CD4-positive, alpha-beta T cell treated with Interferon gamma for 1 hour (primary cell): ENCODE measurements at regions not wholly inside any gene's neighbourhood (a gene's known extent, or its start where the extent isn't known, plus 50 kb on each side); places are given as distances from the start of the nearest gene placed in this dataset.

Source experiments
- DNase-seq: peaks from one replicate; pipeline ENCODE4 v3.0.0-alpha.2; 2020

DNA sequence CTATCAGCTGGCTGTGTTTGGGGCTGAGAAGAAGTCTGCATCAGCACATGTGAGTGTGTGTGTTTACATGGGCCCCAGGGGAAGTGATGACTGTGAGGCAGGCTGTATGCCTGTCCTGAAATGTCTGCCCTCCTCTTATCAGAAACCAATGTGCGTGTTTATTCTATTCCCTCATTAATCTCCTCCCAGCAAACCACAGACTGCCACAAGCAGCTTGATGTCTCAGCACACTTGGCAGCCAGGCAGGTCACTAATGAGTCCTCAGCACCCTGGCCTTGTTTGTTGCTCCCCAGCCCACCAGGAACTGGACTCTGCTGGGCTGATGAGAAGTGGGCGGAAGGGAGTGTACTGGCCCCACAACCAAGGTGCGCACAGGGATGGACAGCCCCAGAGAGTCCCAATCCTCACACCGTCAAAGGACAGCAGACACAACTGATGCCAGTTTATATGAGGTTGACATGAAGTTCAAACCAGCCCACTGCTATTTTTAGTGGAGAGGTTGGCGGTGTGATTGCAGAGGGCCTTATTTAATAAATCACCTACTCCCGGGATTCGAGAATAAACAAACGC lies 225.8 kb downstream of the ETS1 start:
- DNase-seq, result no peak

DNA sequence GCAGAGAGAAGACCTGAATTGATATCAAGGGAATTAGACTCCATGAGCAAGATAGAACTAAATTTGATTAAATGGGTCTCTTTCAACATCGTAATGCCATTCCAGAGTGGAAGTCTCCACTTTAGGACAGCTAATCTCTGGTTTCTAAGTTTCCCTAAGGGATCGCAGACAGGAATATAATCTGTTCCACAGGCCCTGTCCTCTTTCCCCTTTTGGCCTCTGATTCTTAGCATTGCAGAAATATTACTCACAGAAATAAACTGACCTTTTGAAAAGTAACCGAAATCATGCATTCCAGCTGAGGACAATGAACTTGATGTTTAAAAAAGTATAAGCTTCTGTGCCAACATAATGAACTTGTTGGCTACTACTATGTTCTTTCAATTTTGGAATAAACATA lies 227.8 kb downstream of the ETS1 start:
- no peak for DNase-seq

DNA sequence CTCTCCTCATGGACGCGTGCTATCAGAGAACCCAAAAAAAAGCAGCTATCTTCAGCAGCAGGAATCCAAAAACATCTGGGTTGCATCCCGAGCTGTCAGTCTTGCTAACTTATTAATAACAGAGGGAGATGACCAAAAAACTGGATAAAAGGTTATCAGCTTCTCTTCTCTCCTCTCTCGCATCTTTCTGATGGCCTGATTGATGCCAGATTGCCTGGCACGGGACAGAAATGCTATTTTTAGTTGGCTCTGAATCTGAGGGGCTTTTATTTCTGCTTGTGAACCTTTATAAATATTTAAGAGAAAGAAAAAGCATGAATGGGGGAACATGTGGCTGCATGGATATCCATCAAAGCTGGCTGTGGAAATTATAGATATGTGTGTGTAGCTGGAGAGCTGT lies 230.3 kb downstream of the ETS1 start:
- DNase-seq, result no peak

DNA sequence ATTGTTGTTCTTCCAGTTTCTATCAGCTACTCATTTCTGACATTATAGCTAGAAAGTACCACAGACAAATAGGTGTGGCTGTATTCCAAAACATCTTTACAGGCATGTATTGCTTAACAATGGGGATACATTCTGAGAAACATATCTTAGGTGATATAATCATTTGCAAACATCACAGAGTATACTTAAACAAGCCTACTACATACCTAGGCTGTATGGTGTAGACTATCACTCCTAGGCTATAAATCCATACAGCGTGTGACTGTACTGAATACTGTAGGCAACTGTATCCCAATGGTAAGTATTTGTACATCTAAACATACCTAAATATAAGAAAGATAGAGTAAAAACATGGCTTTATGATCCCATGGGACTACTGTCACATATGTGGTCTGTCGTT lies 231.8 kb downstream of the ETS1 start:
- DNase-seq, result no peak

DNA sequence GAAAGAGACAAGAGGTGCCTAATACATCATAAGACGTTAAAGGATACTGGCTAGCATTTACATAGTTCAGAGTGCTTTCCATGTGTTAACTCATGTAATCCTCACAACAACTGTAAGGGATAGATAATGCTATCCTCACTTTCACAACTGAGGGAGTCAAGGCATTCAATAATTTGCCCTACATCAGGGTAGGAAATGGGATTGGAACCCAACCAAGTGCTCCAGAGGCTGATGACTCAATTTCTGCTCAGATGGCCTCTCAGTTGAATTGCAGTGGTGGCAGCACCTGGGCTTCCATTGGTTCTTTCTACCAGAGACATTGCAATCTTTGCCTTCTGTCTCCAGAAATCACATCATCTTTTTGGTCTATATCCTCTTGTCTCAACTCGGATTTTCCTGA lies 232.9 kb downstream of the ETS1 start:
- no peak for DNase-seq

DNA sequence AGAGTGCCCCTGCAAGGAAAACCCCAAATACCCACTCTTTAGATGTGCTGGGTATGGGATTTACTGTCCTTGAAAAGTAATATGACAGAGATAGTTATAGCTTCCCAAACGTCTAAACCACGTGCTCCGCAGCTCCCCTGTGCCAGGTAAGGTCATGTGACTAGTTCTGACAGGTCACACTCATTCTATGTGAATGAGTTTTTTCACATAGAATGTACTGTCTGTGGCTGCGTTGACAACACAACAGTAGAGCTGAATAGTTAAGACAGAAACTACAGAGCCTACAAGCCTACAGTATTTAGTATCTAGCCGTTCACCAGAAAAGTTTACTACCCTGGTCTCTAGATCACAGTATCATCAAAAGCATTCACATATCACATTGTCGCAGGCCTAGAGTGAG lies 236.2 kb downstream of the ETS1 start:
- no peak for DNase-seq

DNA sequence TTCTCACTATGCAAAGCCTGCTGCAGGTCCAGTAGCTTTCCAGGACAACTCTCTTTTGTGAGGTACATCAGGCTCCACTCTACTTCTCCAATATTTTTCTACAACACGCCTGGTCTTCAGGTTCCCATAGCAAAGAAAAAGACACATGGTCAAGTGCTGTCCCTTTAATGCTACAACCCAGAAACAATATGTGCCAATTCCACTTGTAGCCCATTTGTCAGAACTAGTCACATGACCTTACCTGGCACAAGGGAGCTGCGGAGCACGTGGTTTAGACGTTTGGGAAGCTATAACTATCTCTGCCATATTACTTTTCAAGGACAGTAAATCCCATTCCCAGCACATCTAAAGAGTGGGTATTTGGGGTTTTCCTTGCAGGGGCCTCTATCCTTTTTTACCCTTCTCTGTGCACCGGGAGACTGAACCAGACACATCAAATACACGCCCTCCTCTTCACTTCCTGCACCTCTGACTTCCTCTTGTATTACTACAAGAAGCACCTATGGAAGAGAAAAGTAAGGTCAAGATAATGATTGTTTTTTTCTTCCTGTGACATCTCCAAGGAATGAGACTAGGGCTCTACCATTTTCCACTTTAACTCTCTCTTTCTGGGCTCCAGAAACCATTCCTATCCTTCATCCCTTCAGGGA lies 237.6 kb downstream of the ETS1 start:
- no peak for DNase-seq

DNA sequence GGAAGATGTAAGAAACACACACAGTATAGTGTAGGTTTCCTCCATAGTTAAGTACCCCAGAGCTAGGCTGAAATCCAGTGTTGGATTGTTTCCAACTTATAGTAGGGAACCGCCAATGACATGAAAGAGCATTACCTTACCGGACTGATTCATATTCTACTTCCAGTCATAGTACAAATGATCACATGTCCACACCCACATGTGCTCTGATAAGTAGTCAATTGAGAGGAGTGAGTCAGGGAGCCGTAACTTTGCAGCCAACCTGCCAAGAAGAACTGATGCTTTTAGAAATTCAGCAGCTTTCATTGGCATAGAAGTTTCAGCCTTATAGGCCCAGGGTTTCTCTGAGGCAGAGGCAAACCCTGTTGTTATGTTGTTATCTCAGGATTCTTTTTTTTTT lies 240.6 kb downstream of the ETS1 start:
- DNase-seq, result no peak

DNA sequence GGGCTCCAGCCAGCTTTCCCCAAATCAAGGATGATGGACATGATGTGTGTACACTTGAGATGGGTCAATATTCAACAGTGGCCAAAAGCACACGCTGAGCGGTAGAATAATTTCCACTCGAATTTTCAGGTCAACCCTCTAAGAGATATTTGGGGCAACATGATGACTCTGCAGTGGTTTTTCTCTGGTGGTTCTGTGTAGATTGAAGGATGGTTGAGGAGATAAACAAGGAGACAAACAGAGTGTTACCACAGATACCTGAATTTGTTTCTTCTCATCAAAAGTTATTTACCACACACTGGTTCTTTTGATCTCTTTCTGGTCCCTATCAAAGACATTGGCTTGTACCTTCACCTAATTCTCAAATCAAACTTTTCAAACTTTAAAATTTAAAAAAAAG lies 242.0 kb downstream of the ETS1 start:
- DNase-seq, result no peak

DNA sequence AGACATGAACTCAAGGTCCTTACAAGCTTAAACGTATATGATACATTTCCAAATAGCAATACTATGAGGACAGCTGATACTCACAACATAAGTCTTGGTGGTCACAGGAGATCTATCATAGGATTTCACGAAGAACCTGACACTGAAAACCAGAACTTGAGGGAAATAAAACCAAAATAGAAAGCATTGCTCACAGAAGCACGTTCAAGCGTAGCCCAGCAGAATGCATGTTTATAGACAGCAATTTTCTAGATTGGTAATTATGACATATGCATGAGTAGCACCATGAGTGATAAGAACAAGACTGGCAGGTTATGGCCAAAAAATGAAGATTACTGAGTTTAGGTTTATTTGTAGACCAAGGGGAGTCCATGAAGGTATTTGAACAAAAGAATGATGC lies 243.5 kb downstream of the ETS1 start:
- DNase-seq, result no peak

DNA sequence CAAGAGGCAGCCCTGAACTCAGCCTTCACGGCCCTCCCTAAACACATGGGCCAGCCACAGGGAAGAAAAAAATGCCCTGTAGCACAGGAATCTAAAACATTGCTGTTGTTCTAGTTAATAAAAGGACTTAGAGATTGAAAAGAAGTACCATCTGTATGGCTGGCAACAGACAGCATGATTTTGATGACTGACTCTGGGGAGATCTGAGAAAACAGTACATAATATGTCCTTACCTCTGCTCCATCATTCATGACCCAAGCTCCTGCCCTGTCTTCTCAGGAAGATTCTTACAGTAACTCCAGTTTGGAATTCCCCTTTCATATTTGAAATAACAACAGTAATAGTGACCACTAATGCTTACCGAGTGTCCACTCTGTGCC lies 244.2 kb downstream of the ETS1 start:
- DNase-seq, result no peak

DNA sequence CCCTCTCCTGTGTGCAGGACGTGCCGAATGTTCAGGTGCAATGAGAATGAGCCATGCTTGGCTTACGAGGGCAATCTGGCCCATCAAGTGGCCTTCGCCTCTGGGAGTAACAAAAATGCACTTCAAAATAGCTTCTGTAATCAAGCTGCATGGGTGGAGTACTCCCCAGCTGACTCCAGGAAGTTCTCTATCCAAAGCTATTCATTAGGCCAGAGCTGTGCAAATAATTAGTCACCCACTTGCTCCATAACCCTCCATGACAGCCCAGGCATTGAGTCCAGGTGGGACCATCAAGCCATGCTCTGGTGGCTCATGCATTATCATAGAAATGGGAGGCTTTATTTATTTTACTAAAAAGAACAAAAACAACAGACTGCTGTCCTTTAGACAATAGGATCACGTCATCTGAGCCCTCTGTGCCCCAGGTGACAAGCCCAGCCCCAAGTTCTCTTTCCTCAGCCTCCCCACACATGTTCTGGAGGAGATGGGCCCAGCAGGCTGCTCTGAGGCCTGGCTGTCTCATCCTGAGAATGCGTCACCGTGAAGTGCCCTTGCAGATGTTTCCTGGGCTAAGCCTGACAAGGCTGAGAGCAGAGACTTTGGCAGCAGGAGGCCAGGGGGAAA lies 244.7 kb downstream of the ETS1 start:
- DNase-seq, result peak; percentile 61

DNA sequence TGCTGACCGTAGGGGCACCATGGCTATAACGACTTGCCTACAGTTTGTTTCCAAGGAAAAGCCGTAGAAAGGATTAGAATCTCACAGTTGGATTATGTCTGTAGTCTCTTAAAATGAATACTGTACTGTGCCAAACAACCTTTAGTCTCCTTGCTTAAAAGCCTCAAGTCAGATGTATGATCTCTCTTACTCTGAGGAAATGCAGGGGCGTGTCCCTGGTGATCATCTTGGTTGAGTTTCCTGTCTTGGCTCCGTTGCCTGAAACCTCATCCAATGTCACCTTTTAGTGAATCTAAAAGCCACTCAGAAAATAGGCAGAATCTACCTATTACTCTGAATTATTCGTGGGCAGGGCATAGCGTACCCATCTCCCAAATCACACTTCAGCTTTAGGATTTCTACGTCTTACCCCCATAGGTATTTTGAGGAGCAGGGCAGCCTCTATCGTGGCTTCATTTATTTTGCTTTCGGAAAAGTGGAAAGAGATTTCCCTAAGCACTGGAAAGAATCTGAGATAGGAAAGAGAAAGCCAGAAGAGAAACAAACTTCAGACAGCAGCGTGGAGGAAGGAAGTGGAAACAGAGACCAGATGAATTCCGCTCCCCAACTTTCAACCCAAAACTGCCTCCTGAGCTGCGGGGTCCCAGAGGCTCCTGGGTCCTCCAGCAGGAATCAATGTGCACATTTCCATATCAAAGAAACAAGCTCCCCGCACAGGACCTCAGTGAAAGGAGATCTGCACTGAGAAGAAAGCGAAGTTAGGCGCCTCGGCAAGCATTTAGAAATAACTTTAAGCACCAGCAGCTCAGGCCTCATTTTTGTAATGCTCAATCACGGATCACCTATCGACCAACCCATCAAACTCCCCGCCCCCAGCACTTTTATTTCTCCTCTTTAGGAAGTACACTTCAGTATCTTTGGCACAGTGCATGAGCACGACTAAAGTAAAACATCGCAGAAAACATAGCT lies 245.8 kb downstream of the ETS1 start:
- DNase-seq, result peak; percentile 69

DNA sequence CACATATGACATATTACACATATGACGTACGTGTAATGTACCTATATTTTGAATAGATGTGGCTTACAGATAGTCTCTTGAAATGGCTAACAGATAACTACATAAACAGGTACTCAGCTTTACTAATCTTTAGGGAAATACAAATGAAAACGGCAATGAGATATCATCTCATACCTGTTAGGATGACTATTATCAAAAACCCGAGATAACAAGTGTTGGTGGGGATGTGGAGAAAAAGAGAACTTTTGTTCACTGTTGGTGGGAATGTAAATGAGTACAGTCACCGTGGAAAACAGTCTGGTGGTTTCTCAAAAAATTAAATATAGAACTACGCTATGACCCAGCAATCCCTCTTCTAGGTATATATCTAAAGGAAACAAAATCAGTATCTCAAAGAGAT lies 247.6 kb downstream of the ETS1 start:
- no peak for DNase-seq

DNA sequence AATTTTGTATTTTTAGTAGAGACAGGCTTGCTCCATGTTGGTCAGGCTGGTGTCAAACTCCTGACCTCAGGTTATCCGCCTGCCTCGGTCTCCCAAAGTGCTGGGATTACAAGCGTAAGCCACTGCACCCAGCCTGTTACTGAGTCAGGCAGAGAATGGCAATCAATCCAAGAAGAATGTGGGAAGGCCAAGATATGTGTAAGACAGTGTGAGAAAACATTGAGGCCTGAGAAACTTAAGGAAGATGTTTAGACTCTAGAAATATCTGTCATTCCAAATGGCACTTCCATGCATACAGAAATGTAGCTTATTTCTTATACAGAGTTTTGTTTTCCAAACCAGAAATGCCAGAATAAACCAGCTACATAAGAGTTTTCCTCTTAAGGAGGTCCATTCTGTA lies 248.5 kb downstream of the ETS1 start:
- no peak for DNase-seq

DNA sequence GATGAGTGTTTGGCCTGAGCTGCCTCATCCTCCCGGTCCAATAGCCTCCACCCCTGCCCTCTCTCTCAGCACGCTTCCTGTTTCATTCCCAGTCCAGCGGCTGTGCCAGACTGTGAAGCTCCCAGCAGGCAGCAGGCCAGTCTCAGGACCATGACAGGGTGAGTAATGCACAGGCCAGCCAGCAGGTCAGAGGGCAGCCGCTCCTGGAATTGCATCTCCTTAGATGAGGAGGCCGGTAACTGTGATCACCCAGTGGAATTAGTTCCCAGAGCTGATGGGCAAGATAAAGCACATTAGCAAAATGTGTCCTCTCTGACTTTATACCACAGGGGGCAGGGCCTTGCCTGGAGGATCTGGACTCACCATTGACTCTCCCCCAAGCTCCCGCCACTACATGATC lies 251.2 kb downstream of the ETS1 start:
- DNase-seq, result no peak

DNA sequence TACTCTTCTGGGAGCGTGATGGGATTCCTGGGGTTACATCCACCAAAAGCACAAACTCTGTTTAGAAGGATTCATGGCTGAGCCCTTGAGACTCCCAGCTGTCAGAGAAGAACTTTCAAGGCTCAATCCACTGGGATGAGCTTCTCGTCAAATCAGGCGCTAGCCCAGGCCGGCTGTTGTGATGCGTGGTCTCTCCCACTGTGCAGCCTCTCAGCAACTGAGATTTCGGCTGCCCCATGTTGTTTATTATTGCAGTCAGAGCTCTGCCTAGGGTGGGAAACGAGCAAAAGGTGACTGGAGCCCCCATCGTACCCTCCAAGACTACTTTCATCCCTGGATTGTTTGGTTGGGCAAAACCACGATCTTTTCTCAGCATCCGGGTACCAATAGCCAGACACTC lies 251.6 kb downstream of the ETS1 start:
- DNase-seq, result no peak

DNA sequence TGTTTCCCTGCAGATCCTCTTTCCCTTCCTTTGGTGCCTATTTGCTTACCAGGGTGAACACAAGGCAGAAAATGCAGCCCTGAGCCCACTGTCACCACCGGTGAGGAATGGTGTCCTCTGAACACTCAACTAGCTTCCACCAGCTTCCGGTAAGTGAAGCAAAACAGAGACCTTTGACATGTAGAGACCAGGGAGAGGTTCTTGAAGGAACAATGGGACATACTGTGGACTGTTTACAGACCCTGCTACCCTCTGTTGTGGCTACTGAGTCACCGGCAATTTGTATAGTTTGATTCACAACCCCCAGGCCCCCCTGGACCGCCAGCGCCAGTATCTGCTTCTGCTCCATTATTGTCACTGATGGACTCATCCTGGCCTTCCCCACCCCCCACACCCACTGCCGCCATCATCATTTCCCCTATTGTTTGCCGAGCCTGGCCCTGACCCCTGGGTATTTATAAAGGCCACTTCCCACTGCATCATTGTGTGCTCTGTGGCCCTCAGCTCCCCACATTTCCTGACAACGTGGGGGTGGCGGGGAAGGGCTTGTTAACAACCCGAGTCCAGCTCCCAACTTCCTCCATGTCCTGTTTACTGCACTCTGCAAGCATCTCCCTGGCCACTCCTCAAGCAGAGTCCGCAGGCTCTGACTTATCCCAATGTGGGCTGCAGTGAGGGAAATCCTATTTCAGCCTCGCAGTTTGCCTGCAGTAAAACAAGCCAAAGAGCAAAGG lies 252.9 kb downstream of the ETS1 start:
- DNase-seq, result no peak

DNA sequence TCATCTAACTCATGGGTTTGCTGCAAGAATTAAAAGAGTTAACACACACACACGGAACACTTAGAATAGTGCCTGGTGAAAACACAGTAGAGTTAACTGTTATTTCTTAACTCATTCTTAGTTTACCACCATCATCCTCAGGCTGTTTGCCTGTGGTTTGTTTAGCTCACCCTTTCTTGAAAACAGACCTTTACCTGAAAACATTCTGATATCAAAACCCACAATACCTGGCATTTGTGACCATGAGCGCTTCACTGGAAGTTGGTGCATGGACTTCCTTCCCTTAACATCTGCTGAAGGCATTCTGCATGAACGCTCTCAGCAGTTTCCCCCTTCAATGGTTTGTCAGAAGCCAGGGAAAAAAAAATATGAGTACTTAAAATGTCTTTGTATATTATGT lies 256.0 kb downstream of the ETS1 start:
- DNase-seq, result no peak

DNA sequence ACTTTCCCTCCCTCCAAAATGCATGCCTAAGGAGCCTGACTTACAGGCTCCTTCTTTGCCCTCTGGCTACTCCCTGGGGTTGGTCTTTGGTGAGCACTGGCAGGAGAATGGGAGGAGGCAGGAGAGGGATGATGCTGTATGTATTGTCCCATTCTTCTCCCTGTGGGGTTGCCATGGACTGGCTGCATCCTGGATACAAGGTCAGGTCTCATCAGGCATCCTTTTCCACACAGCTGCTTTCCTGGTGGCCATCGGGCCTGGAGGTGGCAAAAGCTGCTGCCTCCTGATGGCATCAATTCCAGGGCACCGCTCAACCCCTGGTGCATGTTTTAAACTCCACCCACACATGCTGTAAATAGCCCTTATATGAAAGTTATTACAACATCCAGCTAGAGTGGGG lies 257.2 kb downstream of the ETS1 start:
- no peak for DNase-seq

DNA sequence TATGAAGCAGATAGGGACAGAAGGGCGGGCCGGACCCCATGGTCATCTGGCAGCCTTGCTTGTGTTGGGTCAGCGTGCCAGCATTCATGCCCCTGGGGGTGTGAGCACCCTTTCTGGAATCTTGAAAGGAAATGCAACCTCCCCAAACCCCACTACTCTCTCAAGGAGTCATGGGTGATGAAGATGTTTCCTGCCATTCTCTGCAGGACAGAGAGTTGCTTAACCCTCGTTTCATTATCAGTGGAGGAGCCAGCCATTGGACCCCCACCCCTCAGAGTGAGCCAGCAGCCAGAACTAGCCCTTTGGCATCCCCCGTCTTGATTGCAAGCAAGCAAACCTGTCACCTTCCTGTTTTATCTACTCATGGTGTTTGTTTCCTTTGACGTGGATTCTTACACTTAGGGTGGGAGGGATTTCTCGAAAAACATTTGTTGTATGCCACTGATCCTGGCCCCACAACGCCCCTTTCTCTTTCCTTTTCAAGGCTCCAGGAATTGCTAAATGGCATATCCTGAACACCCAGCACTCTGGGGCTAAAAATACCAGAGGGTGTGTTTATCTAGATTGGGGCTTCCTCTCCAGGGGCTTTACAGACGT lies 258.3 kb downstream of the ETS1 start:
- DNase-seq, result peak; percentile 59

DNA sequence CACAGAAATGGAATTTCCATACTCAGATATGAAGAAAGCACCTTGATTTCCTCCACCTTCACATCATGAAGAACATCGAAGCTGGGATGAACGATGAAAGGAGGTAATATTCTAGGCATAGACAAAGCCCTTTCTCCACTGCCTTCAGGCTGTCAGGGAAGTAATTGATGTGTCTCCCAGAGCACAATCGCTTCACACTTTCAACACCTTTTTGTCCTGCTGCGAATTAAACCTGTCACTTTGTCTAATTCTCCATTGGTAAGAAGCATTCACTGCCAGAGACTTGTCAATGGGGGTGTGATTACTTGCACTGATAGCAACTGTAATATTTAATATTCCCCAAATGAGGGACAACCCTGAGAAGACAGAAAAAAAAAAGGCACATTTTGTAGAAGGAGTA lies 260.1 kb downstream of the ETS1 start:
- no peak for DNase-seq

DNA sequence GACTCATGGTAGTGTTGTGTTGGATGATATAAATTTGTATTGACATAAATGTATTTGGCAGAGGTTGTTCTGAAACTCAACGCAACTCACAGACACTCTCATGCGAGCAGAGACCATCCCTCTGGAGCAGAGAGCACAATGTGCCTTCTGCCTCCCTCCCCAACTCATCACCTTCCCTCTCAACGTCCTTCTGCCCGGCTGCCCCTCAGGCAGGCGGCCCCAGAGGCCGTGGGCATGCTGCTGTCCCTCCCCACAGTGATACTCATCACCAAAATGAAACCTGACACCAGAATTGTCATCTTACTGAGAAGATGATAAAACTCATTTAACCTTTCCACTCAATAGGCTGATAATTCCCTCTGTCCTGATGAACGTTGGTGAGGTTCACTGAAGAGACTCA lies 260.6 kb downstream of the ETS1 start:
- DNase-seq, result no peak
